ENCODE measurements at regions not wholly inside any gene's neighbourhood (a gene's known extent, or its start where the extent isn't known, plus 50 kb on each side); places are given as distances from the start of the nearest gene placed in this dataset.
A peak's percentile ranks its signal among the peaks of the same experiment; 100 is the strongest.

- ATAC-seq (ENCODE audit: low read depth) (no peak), DNase-seq (ENCODE audit: low spot score) (no peak)
- TF ChIP-seq CTCF (IDR thresholded peaks at IDR 0.05; ENCODE audit: poor library complexity, severe bottlenecking) = no peak
- no peak overlapping the region for H3K4me3 ChIP-seq (ENCODE audit: severe bottlenecking)
- H3K27ac ChIP-seq (ENCODE audit: poor library complexity, severe bottlenecking) = no peak overlapping the region
- H3K36me3 ChIP-seq (ENCODE audit: low read depth) = no peaks in the 10 kb centered on the region
- no peaks in the 10 kb centered on the region for H3K9me3 ChIP-seq (ENCODE audit: severe bottlenecking)
- H3K27me3 ChIP-seq (ENCODE audit: insufficient read depth, poor library complexity, severe bottlenecking) = no peaks in the 10 kb centered on the region
- no peaks in the 10 kb centered on the region for H3K4me1 ChIP-seq (ENCODE audit: insufficient read depth, poor library complexity, severe bottlenecking)
Observed at GRCh38 chr6:54588176-54588575, 258.4 kb upstream of the FAM83B start.

- TF ChIP-seq CTCF (IDR thresholded peaks at IDR 0.05; ENCODE audit: poor library complexity, severe bottlenecking) = no peak
- no peak for DNase-seq (ENCODE audit: low spot score)
- no peak overlapping the region for H3K27ac ChIP-seq (ENCODE audit: poor library complexity, severe bottlenecking)
- H3K9me3 ChIP-seq (ENCODE audit: severe bottlenecking) = no peaks in the 10 kb centered on the region
- no peak overlapping the region for H3K4me3 ChIP-seq (ENCODE audit: severe bottlenecking)
- ATAC-seq (ENCODE audit: low read depth) = peak; percentile 55
- H3K27me3 ChIP-seq (ENCODE audit: insufficient read depth, poor library complexity, severe bottlenecking) = no peaks in the 10 kb centered on the region
- H3K4me1 ChIP-seq (ENCODE audit: insufficient read depth, poor library complexity, severe bottlenecking) = peaks cover 6% of the 10 kb centered on the region
- H3K36me3 ChIP-seq (ENCODE audit: low read depth) = no peaks in the 10 kb centered on the region
Observed at GRCh38 chr6:54595844-54596243, 250.7 kb upstream of the FAM83B start.

- TF ChIP-seq CTCF (IDR thresholded peaks at IDR 0.05; ENCODE audit: poor library complexity, severe bottlenecking) = no peak
- ATAC-seq (ENCODE audit: low read depth) (peak; percentile 59), DNase-seq (ENCODE audit: low spot score) (no peak)
- H3K9me3 ChIP-seq (ENCODE audit: severe bottlenecking) = no peaks in the 10 kb centered on the region
- peaks cover 6% of the 10 kb centered on the region for H3K4me1 ChIP-seq (ENCODE audit: insufficient read depth, poor library complexity, severe bottlenecking)
- no peaks in the 10 kb centered on the region for H3K27me3 ChIP-seq (ENCODE audit: insufficient read depth, poor library complexity, severe bottlenecking)
- H3K4me3 ChIP-seq (ENCODE audit: severe bottlenecking) = no peak overlapping the region
- no peak overlapping the region for H3K27ac ChIP-seq (ENCODE audit: poor library complexity, severe bottlenecking)
- H3K36me3 ChIP-seq (ENCODE audit: low read depth) = no peaks in the 10 kb centered on the region
Observed at GRCh38 chr6:54598787-54599313, 247.7 kb upstream of the FAM83B start.

GRCh38 chr6:54601600-54602300, 244.8 kb upstream of the FAM83B start:
- Histone ChIP-seq H3K4me3 (ENCODE audit: severe bottlenecking) (no peak overlapping the region), H3K4me1 (ENCODE audit: insufficient read depth, poor library complexity, severe bottlenecking) (peaks cover 6% of the 10 kb centered on the region), H3K36me3 (ENCODE audit: low read depth) (no peaks in the 10 kb centered on the region), H3K9me3 (ENCODE audit: severe bottlenecking) (no peaks in the 10 kb centered on the region), H3K27me3 (ENCODE audit: insufficient read depth, poor library complexity, severe bottlenecking) (no peaks in the 10 kb centered on the region), H3K27ac (ENCODE audit: poor library complexity, severe bottlenecking) (no peak overlapping the region)
- TF ChIP-seq CTCF (IDR thresholded peaks at IDR 0.05; ENCODE audit: poor library complexity, severe bottlenecking) = no peak
- no peak for ATAC-seq (ENCODE audit: low read depth)
- no peak for DNase-seq (ENCODE audit: low spot score)

GRCh38 chr6:54602591-54602990, 244.0 kb upstream of the FAM83B start:
- no peak overlapping the region for H3K4me3 ChIP-seq (ENCODE audit: severe bottlenecking)
- no peaks in the 10 kb centered on the region for H3K9me3 ChIP-seq (ENCODE audit: severe bottlenecking)
- no peaks in the 10 kb centered on the region for H3K36me3 ChIP-seq (ENCODE audit: low read depth)
- no peak for TF ChIP-seq CTCF (IDR thresholded peaks at IDR 0.05; ENCODE audit: poor library complexity, severe bottlenecking)
- ATAC-seq (ENCODE audit: low read depth) = no peak
- no peak for DNase-seq (ENCODE audit: low spot score)
- peaks cover 6% of the 10 kb centered on the region for H3K4me1 ChIP-seq (ENCODE audit: insufficient read depth, poor library complexity, severe bottlenecking)
- H3K27me3 ChIP-seq (ENCODE audit: insufficient read depth, poor library complexity, severe bottlenecking) = no peaks in the 10 kb centered on the region
- H3K27ac ChIP-seq (ENCODE audit: poor library complexity, severe bottlenecking) = no peak overlapping the region
